Uterus (tissue), 2 donors: ENCODE measurements at regions not wholly inside any gene's neighbourhood (a gene's known extent, or its start where the extent isn't known, plus 50 kb on each side); places are given as distances from the start of the nearest gene placed in this dataset.

ENCODE experiments used
- POLR2A ChIP-seq, 2 donors: fragments of 450-650 bp; IDR thresholded peaks; one replicate each; pipeline ENCODE4 v1.6.1; 2016; ENCODE audit warnings: antibody characterized with exemption in 2 of 2, mild to moderate bottlenecking in 1 of 2, moderate library complexity in 1 of 2
- TF ChIP-seq, protein P1 (sequence below), 4 experiments: fragments of 200-600 bp in 2 of 4; fragments of 450-650 bp in 2 of 4; sonication (generic) in 2 of 4; IDR thresholded peaks; one replicate each; pipeline ENCODE4 v1.5.1; 2016 to 2019; ENCODE audit warnings: antibody characterized with exemption in 4 of 4, mild to moderate bottlenecking in 2 of 4, moderate library complexity in 1 of 4

DNA sequence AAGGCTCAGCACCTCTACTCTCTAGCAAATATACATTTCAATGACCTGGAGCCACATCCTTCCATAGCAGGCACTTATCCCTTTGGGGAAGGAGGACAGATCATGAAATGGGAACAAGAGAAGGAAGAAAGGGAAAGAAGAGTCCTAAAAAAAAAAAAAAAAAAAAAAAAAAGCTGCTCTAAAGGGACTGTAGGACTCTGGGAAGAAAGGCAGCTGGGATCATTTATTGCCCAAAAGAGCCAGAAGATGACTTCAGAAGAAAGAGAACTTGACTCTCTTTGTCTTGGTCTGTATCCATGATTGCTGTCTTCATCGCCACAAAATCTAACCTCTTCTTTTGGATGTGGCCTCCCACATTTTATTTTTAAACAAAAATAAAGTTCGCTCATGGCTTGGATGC lies 203.6 kb upstream of the CELF2 start:
- TF ChIP-seq, protein P1, sequence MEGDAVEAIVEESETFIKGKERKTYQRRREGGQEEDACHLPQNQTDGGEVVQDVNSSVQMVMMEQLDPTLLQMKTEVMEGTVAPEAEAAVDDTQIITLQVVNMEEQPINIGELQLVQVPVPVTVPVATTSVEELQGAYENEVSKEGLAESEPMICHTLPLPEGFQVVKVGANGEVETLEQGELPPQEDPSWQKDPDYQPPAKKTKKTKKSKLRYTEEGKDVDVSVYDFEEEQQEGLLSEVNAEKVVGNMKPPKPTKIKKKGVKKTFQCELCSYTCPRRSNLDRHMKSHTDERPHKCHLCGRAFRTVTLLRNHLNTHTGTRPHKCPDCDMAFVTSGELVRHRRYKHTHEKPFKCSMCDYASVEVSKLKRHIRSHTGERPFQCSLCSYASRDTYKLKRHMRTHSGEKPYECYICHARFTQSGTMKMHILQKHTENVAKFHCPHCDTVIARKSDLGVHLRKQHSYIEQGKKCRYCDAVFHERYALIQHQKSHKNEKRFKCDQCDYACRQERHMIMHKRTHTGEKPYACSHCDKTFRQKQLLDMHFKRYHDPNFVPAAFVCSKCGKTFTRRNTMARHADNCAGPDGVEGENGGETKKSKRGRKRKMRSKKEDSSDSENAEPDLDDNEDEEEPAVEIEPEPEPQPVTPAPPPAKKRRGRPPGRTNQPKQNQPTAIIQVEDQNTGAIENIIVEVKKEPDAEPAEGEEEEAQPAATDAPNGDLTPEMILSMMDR (IDR thresholded peaks at IDR 0.05): no peak
- no peak for TF ChIP-seq POLR2A (IDR thresholded peaks at IDR 0.05)
